GM12878 (cell line): ENCODE measurements at regions not wholly inside any gene's neighbourhood (a gene's known extent, or its start where the extent isn't known, plus 50 kb on each side); places are given as distances from the start of the nearest gene placed in this dataset.

Source experiments
- ATAC-seq: fragments of 200-7000 bp; cut with Tn5 transposase; 3 replicates; pipeline ENCODE4 v1.9.1; 2020; ENCODE audit warnings: mild to moderate bottlenecking, moderate library complexity
- BruUV-seq: library from RNA; stranded (reverse); fragments of 400-500 nt; replicated peaks from 2 replicates; lab custom pipeline; 2021; lab: Mats Ljungman, UMichigan
- CTCF ChIA-PET: fragments of 300-600 bp; sonication (Branson Sonifier 250); formaldehyde crosslinking; extraction: SDS; loops from one replicate; lab custom pipeline; 2021; ENCODE audit warnings: inconsistent platforms; lab: Yijun Ruan, JAX
- POLR2A ChIA-PET: fragments of 350-600 bp; formaldehyde crosslinking; extraction: SDS; loops from one replicate; lab custom pipeline; 2021; ENCODE audit warnings: inconsistent platforms; lab: Charles Lee
- RAD21 ChIA-PET: fragments of 300-600 bp; sonication (Branson Sonifier 250); formaldehyde crosslinking; loops from one replicate; lab custom pipeline; 2023; ENCODE audit warnings: antibody characterized with exemption; ENCODE audit not compliant: unreplicated experiment; lab: Charles Lee
- SMC1A ChIA-PET: fragments of 300-600 bp; sonication (Branson Sonifier 250); formaldehyde crosslinking; loops from one replicate; lab custom pipeline; 2023; ENCODE audit not compliant: unreplicated experiment, uncharacterized antibody; lab: Charles Lee
- DNase-seq: peaks from one replicate; pipeline ENCODE4 v3.0.0-alpha.2; 2011; ENCODE audit warnings: low read depth, low spot score
- FAIRE-seq: peaks from 3 replicates; lab custom pipeline; 2011; peaks lifted over from hg19 to GRCh38; lab: Jason Lieb, UNC
- H2AFZ ChIP-seq: 2 replicates; pipeline ENCODE4 v1.6.0; 2011; ENCODE audit warnings: low read depth, low read length, control low read depth; ENCODE audit not compliant: control insufficient read depth
- H3K27ac ChIP-seq: 2 replicates; pipeline ENCODE4 v1.5.1; 2011; ENCODE audit warnings: control low read depth; ENCODE audit not compliant: control insufficient read depth, insufficient read depth
- H3K27me3 ChIP-seq, 2 experiments: replicated peaks in 1 of 2; 2 replicates each; pipeline versions ENCODE4 v1.6.0 to v1.6.1; 2011; ENCODE audit warnings: low read length in 1 of 2; ENCODE audit not compliant: control insufficient read depth in 2 of 2, insufficient read depth in 2 of 2
- H3K36me3 ChIP-seq, 2 experiments: 2 replicates each; pipeline ENCODE4 v1.5.1; 2011; ENCODE audit warnings: low read length in 1 of 2; ENCODE audit not compliant: control insufficient read depth in 2 of 2, insufficient read depth in 2 of 2
- H3K4me1 ChIP-seq: 2 replicates; pipeline ENCODE4 v1.6.1; 2011; ENCODE audit warnings: mild to moderate bottlenecking, low read length, moderate library complexity, mixed read lengths; ENCODE audit not compliant: control insufficient read depth, insufficient read depth
- H3K4me2 ChIP-seq: 2 replicates; pipeline ENCODE4 v1.6.0; 2011; ENCODE audit warnings: control low read depth; ENCODE audit not compliant: control insufficient read depth, insufficient read depth
- H3K4me3 ChIP-seq: fragments of 200-600 bp; sonication (generic); 2 replicates; pipeline ENCODE4 v1.5.1; 2016
- H3K79me2 ChIP-seq: 2 replicates; pipeline ENCODE4 v1.6.0; 2011; ENCODE audit warnings: low read length; ENCODE audit not compliant: control insufficient read depth, insufficient read depth
- H3K9ac ChIP-seq: 2 replicates; pipeline ENCODE4 v1.8.0; 2011; ENCODE audit warnings: low read length, control low read depth, mixed read lengths; ENCODE audit not compliant: control insufficient read depth, insufficient read depth
- H3K9me3 ChIP-seq: replicated peaks from 3 replicates; pipeline ENCODE4 v1.5.1; 2011; ENCODE audit warnings: mild to moderate bottlenecking, low read length; ENCODE audit not compliant: control insufficient read depth, insufficient read depth
- H4K20me1 ChIP-seq: 2 replicates; pipeline ENCODE4 v1.6.0; 2011; ENCODE audit not compliant: control insufficient read depth, insufficient read depth
- BCLAF1 ChIP-seq: fragments of 450-650 bp; IDR thresholded peaks from 2 replicates; pipeline ENCODE4 v1.6.1; 2017; ENCODE audit warnings: antibody characterized with exemption, mild to moderate bottlenecking, moderate library complexity
- CTCF ChIP-seq, 3 experiments: IDR thresholded peaks in 2 of 3; conservative IDR thresholded peaks in 1 of 3; 2 replicates each; pipeline ENCODE4 v1.5.1; 2011; ENCODE audit warnings: low read depth in 3 of 3, low read length in 3 of 3, mild to moderate bottlenecking in 3 of 3, control low read depth in 2 of 3, moderate library complexity in 2 of 3, inconsistent platforms in 1 of 3, mixed read lengths in 1 of 3; ENCODE audit not compliant: control insufficient read depth in 2 of 3, insufficient read depth in 1 of 3; ENCODE audit errors: extremely low read depth in 1 of 3
- MXI1 ChIP-seq: fragments of 150-350 bp; IDR thresholded peaks from 2 replicates; pipeline ENCODE4 v1.6.1; 2011; ENCODE audit warnings: low read depth, mild to moderate bottlenecking, inconsistent platforms, low read length, improper control_type of control experiment
- NFIC ChIP-seq: IDR thresholded peaks from 2 replicates; pipeline ENCODE4 v1.6.1; 2012; ENCODE audit warnings: low read depth, mild to moderate bottlenecking, inconsistent platforms, low read length, moderate library complexity
- NR2F1 ChIP-seq: fragments of 450-650 bp; conservative IDR thresholded peaks from 2 replicates; pipeline ENCODE4 v1.6.1; 2017; ENCODE audit warnings: mild to moderate bottlenecking
- PML ChIP-seq: IDR thresholded peaks from 2 replicates; pipeline ENCODE4 v1.6.1; 2012; ENCODE audit warnings: low read length, inconsistent platforms
- RUNX3 ChIP-seq: IDR thresholded peaks from 2 replicates; pipeline ENCODE4 v1.6.1; 2012; ENCODE audit warnings: low read length, inconsistent platforms
- ZNF622 ChIP-seq: fragments of 450-650 bp; IDR thresholded peaks from 2 replicates; pipeline ENCODE4 v1.6.1; 2017; ENCODE audit warnings: mild to moderate bottlenecking, inconsistent platforms
- ZZZ3 ChIP-seq: IDR thresholded peaks from 2 replicates; pipeline ENCODE4 v1.6.1; 2011; ENCODE audit warnings: low read depth; ENCODE audit not compliant: control insufficient read depth, insufficient read length
- WGBS: methylation state at CpG from one replicate; pipeline ENCODE4 v1.1.6; 2016; ENCODE audit warnings: low lambda C conversion rate; ENCODE audit not compliant: insufficient replicate concordance, insufficient coverage; ENCODE audit errors: missing lambda C conversion rate; 5-methylcytosine and 5-hydroxymethylcytosine counted together
- in situ Hi-C: fragments of 300-500 bp; cut with MboI; formaldehyde crosslinking; loops from 9 replicates; pipeline ENCODE4 v1.14.3; 2018; ENCODE audit warnings: mixed read lengths
- intact Hi-C: fragments of 100-400 bp; cut with micrococcal nuclease; formaldehyde crosslinking; loops from one replicate; pipeline ENCODE4 v1.14.2; 2022; ENCODE audit not compliant: unreplicated experiment
- TF ChIP-seq, protein P1 (sequence below): fragments of 450-650 bp; IDR thresholded peaks from 2 replicates; pipeline ENCODE4 v1.6.1; 2018; ENCODE audit warnings: mild to moderate bottlenecking, low read depth, moderate library complexity; ENCODE audit not compliant: partially characterized antibody
- TF ChIP-seq, protein P2 (sequence below): fragments of 150-350 bp; IDR thresholded peaks from 2 replicates; pipeline ENCODE4 v1.6.1; 2014; ENCODE audit warnings: mild to moderate bottlenecking, low read depth, low read length

DNA sequence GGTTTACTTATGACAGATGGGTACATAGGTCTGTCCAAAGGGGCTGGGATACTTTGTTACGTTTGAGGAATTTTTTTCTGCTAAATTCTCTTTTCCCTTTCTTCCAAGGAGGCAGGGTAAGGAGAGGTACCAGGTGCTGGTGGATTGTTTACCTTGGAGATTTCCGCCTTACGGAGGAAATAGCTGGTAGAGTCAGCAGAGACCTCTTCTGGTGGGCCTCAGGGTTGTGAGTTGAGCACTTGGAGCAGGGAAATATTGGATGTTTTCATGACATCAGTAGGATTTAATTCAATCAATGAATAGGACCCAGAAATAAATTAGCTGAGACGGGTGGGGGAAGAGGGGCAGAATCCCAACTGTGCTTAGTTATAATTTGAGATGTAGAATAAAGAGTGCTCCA lies 60.0 kb upstream of the TAF11L2 start:
- H4K20me1 ChIP-seq = no peaks in the 10 kb centered on the region
- CTCF ChIA-PET = no interaction called here
- TF ChIP-seq, protein P1, sequence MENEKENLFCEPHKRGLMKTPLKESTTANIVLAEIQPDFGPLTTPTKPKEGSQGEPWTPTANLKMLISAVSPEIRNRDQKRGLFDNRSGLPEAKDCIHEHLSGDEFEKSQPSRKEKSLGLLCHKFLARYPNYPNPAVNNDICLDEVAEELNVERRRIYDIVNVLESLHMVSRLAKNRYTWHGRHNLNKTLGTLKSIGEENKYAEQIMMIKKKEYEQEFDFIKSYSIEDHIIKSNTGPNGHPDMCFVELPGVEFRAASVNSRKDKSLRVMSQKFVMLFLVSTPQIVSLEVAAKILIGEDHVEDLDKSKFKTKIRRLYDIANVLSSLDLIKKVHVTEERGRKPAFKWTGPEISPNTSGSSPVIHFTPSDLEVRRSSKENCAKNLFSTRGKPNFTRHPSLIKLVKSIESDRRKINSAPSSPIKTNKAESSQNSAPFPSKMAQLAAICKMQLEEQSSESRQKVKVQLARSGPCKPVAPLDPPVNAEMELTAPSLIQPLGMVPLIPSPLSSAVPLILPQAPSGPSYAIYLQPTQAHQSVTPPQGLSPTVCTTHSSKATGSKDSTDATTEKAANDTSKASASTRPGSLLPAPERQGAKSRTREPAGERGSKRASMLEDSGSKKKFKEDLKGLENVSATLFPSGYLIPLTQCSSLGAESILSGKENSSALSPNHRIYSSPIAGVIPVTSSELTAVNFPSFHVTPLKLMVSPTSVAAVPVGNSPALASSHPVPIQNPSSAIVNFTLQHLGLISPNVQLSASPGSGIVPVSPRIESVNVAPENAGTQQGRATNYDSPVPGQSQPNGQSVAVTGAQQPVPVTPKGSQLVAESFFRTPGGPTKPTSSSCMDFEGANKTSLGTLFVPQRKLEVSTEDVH = no peak
- TF ChIP-seq CTCF (IDR thresholded peaks at IDR 0.05 in 2 of 3, conservative IDR thresholded peaks at IDR 0.05 in 1 of 3; ENCODE audit: control insufficient read depth in 2 of 3, extremely low read depth in 1 of 3, insufficient read depth in 1 of 3, low read depth in 3 of 3, low read length in 3 of 3) (no peak), MXI1 (no peak), PML (no peak), ZZZ3 (no peak), RUNX3 (no peak), BCLAF1 (no peak), NR2F1 (no peak), ZNF622 (no peak), NFIC (no peak)
- TF ChIP-seq, protein P2, sequence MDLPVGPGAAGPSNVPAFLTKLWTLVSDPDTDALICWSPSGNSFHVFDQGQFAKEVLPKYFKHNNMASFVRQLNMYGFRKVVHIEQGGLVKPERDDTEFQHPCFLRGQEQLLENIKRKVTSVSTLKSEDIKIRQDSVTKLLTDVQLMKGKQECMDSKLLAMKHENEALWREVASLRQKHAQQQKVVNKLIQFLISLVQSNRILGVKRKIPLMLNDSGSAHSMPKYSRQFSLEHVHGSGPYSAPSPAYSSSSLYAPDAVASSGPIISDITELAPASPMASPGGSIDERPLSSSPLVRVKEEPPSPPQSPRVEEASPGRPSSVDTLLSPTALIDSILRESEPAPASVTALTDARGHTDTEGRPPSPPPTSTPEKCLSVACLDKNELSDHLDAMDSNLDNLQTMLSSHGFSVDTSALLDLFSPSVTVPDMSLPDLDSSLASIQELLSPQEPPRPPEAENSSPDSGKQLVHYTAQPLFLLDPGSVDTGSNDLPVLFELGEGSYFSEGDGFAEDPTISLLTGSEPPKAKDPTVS = no peak
- FAIRE-seq (no peak), DNase-seq (no peak), ATAC-seq (no peak)
- H3K9me3 ChIP-seq = no peaks in the 10 kb centered on the region; the same call in 2 of the 3 replicates
- intact Hi-C loops = no loop called here
- no peak overlapping the region for H2AFZ ChIP-seq
- no peak overlapping the region for H3K4me3 ChIP-seq
- H3K4me2 ChIP-seq = no peak overlapping the region
- POLR2A ChIA-PET = no interaction called here
- RAD21 ChIA-PET = interaction anchor here (1.1 to 1.3 kb wide), 2 partner anchors 12 to 18 kb away, joined by 5 to 6 read pairs; no protein-coding TSS in a partner anchor
- H3K36me3 ChIP-seq = no peaks in the 10 kb centered on the region
- SMC1A ChIA-PET = interaction anchor here (0.7 to 2.1 kb wide), 5 partner anchors 11 to 396 kb away, joined by 3 to 5 read pairs (median 4); no protein-coding TSS in a partner anchor
- WGBS = 60% methylated on average over 4 of the region's 4 CpGs
- H3K79me2 ChIP-seq = no peaks in the 10 kb centered on the region
- in situ Hi-C loops = no loop called here
- no TSS peak for BruUV-seq
- H3K27ac ChIP-seq = no peak overlapping the region
- no peak overlapping the region for H3K9ac ChIP-seq
- no peaks in the 10 kb centered on the region for H3K27me3 ChIP-seq
- peaks cover 13% of the 10 kb centered on the region for H3K4me1 ChIP-seq
